Thyroid gland (tissue), 4 donors: ENCODE measurements at regions not wholly inside any gene's neighbourhood (a gene's known extent, or its start where the extent isn't known, plus 50 kb on each side); places are given as distances from the start of the nearest gene placed in this dataset.

ENCODE experiments used
- POLR2A ChIP-seq, 2 donors: fragments of 450-650 bp; IDR thresholded peaks; one replicate each; pipeline ENCODE4 v1.6.1; 2017; ENCODE audit warnings: antibody characterized with exemption in 2 of 2, mild to moderate bottlenecking in 2 of 2, moderate library complexity in 1 of 2
- TF ChIP-seq, protein P1 (sequence below), 6 experiments: fragments of 200-600 bp in 3 of 6; fragments of 450-650 bp in 3 of 6; sonication (generic) in 3 of 6; IDR thresholded peaks; one replicate each; pipeline ENCODE4 v1.5.1; 2016 to 2019; ENCODE audit warnings: antibody characterized with exemption in 6 of 6, mild to moderate bottlenecking in 2 of 6, inconsistent platforms in 1 of 6, moderate library complexity in 1 of 6

DNA sequence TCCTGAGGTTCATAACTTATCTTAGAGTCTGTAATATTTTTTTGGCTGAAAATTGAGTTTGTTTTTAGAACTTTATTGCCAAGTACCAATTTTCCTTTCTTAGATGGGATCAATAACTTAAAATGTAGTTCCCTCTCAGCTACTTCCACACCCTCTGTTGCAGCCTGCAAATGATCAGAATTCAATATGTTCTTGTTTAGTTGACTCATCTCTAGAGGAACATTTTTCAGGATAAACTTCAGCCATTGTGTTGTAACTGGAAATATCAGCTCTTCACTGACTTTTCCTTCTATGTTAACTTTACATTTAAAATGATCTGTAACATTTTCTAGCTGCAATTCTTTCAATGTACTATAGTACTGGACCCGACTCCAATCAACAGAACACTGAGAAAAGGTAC is 115.7 kb downstream of the ESM1 start:
- TF ChIP-seq, protein P1, sequence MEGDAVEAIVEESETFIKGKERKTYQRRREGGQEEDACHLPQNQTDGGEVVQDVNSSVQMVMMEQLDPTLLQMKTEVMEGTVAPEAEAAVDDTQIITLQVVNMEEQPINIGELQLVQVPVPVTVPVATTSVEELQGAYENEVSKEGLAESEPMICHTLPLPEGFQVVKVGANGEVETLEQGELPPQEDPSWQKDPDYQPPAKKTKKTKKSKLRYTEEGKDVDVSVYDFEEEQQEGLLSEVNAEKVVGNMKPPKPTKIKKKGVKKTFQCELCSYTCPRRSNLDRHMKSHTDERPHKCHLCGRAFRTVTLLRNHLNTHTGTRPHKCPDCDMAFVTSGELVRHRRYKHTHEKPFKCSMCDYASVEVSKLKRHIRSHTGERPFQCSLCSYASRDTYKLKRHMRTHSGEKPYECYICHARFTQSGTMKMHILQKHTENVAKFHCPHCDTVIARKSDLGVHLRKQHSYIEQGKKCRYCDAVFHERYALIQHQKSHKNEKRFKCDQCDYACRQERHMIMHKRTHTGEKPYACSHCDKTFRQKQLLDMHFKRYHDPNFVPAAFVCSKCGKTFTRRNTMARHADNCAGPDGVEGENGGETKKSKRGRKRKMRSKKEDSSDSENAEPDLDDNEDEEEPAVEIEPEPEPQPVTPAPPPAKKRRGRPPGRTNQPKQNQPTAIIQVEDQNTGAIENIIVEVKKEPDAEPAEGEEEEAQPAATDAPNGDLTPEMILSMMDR (IDR thresholded peaks at IDR 0.05): no peak
- TF ChIP-seq POLR2A (IDR thresholded peaks at IDR 0.05): no peak
